HL-60 (cell line): ENCODE measurements at regions not wholly inside any gene's neighbourhood (a gene's known extent, or its start where the extent isn't known, plus 50 kb on each side); places are given as distances from the start of the nearest gene placed in this dataset.

Source experiments
- CTCF ChIP-seq: IDR thresholded peaks from one replicate; pipeline ENCODE4 v1.5.1; 2011; ENCODE audit warnings: low read length, control low read depth, inconsistent platforms; ENCODE audit not compliant: insufficient read depth
- POLR2AphosphoS5 ChIP-seq: IDR thresholded peaks from 2 replicates; pipeline ENCODE4 v1.6.1; 2012; ENCODE audit warnings: low read depth
- REST ChIP-seq: IDR thresholded peaks from 2 replicates; pipeline ENCODE4 v1.6.1; 2012; ENCODE audit warnings: low read depth; ENCODE audit not compliant: insufficient replicate concordance

GRCh38 chr2:189300916-189301315 lies 121.4 kb upstream of the COL5A2 start:
- TF ChIP-seq CTCF: no peak
- TF ChIP-seq POLR2AphosphoS5: no peak
- TF ChIP-seq REST: no peak
